Chondrocyte (in vitro differentiated cells): ENCODE measurements at regions not wholly inside any gene's neighbourhood (a gene's known extent, or its start where the extent isn't known, plus 50 kb on each side); places are given as distances from the start of the nearest gene placed in this dataset.

Source experiments
- DNase-seq: peaks from one replicate; pipeline ENCODE4 v3.0.0; 2021; ENCODE audit warnings: mixed read lengths, low spot score
- H3K27ac Mint-ChIP-seq: one replicate; pipeline ENCODE4 v1.8.0; 2021; ENCODE audit warnings: mild to moderate bottlenecking, moderate library complexity, mixed read lengths; ENCODE audit not compliant: unreplicated experiment
- H3K27me3 Mint-ChIP-seq: 2 replicates; pipeline ENCODE4 v1.8.0; 2021; ENCODE audit warnings: low read depth, mixed read lengths
- H3K36me3 Mint-ChIP-seq: 2 replicates; pipeline ENCODE4 v1.8.0; 2021; ENCODE audit warnings: low read depth, mixed read lengths
- H3K4me1 Mint-ChIP-seq: 2 replicates; pipeline ENCODE4 v1.8.0; 2021; ENCODE audit warnings: low read depth, mild to moderate bottlenecking, mixed read lengths
- H3K4me3 Mint-ChIP-seq: one replicate; pipeline ENCODE4 v1.8.0; 2021; ENCODE audit warnings: mild to moderate bottlenecking, moderate library complexity, mixed read lengths; ENCODE audit not compliant: unreplicated experiment
- H3K9me3 Mint-ChIP-seq: 2 replicates; pipeline ENCODE4 v1.8.0; 2021; ENCODE audit warnings: low read depth, mixed read lengths
- CTCF ChIP-seq: fragments of 200-600 bp; sonication (generic); IDR thresholded peaks from 2 replicates; pipeline ENCODE4 v1.5.0; 2021; ENCODE audit warnings: antibody characterized with exemption, mild to moderate bottlenecking, moderate library complexity

DNA sequence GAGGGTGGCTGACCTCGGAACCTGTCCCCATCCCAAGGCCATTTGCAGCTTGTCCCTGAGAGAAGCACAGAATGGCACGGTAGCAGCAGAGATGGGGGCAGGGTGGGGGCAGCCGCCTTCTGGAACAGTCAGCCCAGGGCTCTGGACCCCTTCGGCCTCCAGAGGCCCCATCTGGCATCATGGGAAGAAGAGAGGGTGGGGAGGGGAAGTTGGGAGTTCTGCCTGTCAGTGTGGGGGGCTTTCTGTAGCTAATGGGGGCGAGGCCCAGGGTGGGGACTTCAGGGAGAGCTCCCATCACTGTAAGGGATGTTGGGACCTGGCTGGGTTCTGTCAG lies 62.9 kb upstream of the ADRA2C start:
- Mint-ChIP-seq H3K9me3 (no peaks in the 10 kb centered on the region), H3K27me3 (peaks cover 31% of the 10 kb centered on the region), H3K36me3 (no peaks in the 10 kb centered on the region), H3K27ac (no peak overlapping the region), H3K4me1 (peaks cover 11% of the 10 kb centered on the region), H3K4me3 (no peak overlapping the region)
- no peak for TF ChIP-seq CTCF
- DNase-seq = no peak

- peaks cover 31% of the 10 kb centered on the region for H3K27me3 Mint-ChIP-seq
- H3K9me3 Mint-ChIP-seq = no peaks in the 10 kb centered on the region
- DNase-seq = peak; percentile 86
- H3K4me1 Mint-ChIP-seq = peaks cover 4% of the 10 kb centered on the region
- H3K4me3 Mint-ChIP-seq = no peak overlapping the region
- H3K36me3 Mint-ChIP-seq = no peaks in the 10 kb centered on the region
- TF ChIP-seq CTCF = no peak
- no peak overlapping the region for H3K27ac Mint-ChIP-seq
Observed at GRCh38 chr4:3702561-3703221, 63.5 kb upstream of the ADRA2C start.

- Mint-ChIP-seq H3K4me1 (no peaks in the 10 kb centered on the region), H3K4me3 (no peak overlapping the region), H3K27me3 (peaks cover 31% of the 10 kb centered on the region), H3K9me3 (peaks cover 7% of the 10 kb centered on the region), H3K36me3 (peaks cover 6% of the 10 kb centered on the region), H3K27ac (no peak overlapping the region)
- peak; percentile 62 for DNase-seq
- no peak for TF ChIP-seq CTCF
Observed at GRCh38 chr4:3701736-3702560, 64.2 kb upstream of the ADRA2C start.

DNA sequence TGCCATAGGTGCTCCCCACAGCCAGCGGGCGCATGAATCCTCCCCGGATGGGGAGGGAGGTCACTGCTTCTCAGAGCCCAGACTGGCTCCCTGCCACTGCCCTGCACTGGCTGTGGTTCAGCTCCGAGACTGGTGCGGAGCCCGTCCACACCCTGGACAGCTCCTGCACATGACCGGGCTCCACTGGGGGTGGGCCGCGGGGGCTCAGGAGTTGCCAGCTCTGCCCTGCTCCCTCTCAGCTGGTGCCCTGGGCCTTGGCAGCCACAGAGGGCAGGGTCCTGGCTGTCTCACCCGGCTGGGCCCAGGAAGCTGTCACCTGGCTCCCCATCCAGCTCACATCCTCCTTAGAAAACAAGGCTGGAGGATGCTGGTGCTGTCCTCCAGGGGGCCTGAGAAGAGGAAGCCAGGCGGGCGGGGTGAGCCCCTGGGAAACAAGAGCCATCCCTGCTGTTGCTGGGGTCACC lies 64.9 kb upstream of the ADRA2C start:
- peaks cover 12% of the 10 kb centered on the region for H3K9me3 Mint-ChIP-seq
- DNase-seq = peak; percentile 85
- H3K36me3 Mint-ChIP-seq = peaks cover 7% of the 10 kb centered on the region
- no peak for TF ChIP-seq CTCF
- H3K4me3 Mint-ChIP-seq = no peak overlapping the region
- H3K27me3 Mint-ChIP-seq = peaks cover 31% of the 10 kb centered on the region
- no peak overlapping the region for H3K27ac Mint-ChIP-seq
- H3K4me1 Mint-ChIP-seq = no peaks in the 10 kb centered on the region

GRCh38 chr4:3700736-3701135 lies 65.4 kb upstream of the ADRA2C start:
- no peak overlapping the region for H3K4me3 Mint-ChIP-seq
- H3K27ac Mint-ChIP-seq = no peak overlapping the region
- peaks cover 7% of the 10 kb centered on the region for H3K36me3 Mint-ChIP-seq
- no peak for TF ChIP-seq CTCF
- peak; percentile 77 for DNase-seq
- H3K27me3 Mint-ChIP-seq = peaks cover 28% of the 10 kb centered on the region
- peaks cover 17% of the 10 kb centered on the region for H3K9me3 Mint-ChIP-seq
- H3K4me1 Mint-ChIP-seq = no peaks in the 10 kb centered on the region
